ENCODE measurements at regions not wholly inside any gene's neighbourhood (a gene's known extent, or its start where the extent isn't known, plus 50 kb on each side); places are given as distances from the start of the nearest gene placed in this dataset.

DNA sequence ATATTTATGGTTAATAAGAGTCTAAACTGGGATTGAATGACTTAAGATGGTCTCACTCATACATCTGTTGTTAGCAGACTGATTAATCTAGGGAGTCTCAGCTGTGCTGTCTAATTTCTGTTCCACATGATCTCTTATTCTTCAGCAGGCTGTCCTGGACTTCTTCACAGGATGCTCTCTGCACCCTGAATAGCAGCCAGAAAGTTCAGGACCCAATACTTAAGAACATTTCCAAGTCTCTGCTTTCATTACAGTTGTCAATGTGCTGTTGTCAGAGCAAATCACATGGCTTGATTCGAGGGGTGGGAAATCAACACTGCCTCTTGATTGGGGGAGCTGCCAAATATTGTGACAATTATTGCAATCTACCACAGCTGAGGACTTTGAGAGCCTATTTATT, 627.1 kb upstream of the SLC8A1 start:
- no peak for DNase-seq

- no peak for DNase-seq
These were observed 632.4 kb upstream of the SLC8A1 start for GRCh38 chr2:41084321-41084720.

- DNase-seq, result no peak
These were observed 636.1 kb upstream of the SLC8A1 start for GRCh38 chr2:41087946-41088345.

GRCh38 chr2:41101281-41101680, 649.4 kb upstream of the SLC8A1 start:
- no peak for DNase-seq

DNA sequence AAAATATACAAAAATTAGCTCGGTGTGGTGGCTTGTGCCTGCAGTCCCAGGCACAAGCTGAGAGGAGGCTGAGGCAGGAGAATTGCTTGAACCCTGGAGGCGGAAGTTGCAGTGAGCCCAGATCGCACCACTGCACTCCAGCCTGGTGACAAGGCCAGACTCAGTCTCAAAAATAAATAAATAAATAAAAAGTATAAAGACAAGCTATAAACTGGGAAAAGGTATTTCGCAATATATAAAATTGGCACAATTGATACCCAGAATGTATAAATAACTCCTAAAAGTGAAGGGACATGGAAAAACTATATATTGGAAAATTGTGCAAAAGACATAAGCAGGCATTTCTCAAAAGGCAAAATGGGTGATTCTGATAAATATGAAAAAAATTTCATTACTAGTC, 657.9 kb upstream of the SLC8A1 start:
- DNase-seq, result no peak

DNA sequence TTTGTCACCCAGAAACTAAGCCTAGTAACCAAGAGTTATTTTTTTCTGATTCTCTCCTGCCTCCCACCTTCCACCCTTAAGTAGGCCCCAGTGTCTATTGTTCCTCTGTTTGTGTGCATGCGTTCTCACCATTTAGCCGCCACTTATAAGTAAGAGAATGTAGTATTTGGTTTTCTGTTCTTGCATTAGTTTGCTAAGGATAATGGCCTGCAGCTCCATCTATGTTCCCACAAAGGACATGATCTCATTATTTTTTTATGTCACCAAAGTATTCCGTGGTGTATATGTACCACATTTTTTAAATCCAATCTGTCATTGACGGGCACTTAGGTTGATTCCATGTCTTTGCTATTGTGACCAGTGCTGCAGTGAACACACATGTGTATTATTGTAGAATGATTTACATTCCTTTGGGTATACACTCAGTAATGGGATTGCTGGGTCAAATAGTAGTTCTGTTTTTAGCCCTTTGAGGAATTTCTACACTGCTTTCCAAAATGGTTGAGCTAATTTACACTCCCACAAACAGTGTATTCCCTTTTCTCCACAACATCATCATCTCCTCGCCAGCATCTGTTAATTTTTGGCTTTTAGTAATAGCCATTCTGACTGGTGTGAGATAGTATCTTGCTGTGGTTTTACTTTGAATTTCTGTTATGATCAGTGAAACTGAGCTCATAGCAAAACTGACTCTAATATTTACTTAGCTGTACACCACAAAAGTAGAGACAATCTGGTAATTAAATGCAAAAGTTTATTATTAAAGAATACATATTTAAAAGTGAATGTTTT, 660.1 kb upstream of the SLC8A1 start:
- DNase-seq, result no peak

- DNase-seq, result no peak
These were observed 664.4 kb upstream of the SLC8A1 start for GRCh38 chr2:41116106-41116797.

DNA sequence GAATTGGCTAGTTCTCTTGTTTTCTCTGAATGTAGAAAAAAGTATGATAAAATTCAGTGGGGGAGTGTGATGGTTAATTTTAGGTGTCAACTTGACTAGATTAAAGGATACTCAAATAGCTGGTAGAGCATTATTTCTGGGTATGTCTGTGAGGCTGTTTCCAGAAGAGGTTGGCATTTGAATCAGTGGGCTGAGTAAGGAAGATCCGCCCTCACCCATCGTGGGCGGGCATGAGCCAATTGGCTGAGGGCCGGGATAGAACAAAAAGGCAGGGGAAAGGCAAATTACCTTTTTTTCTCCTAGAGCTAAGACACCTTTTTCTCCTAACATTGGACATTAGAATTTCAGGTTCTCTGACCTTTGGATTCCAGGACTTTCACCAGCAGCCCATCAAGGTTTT, 667.6 kb upstream of the SLC8A1 start:
- DNase-seq, result no peak

DNA sequence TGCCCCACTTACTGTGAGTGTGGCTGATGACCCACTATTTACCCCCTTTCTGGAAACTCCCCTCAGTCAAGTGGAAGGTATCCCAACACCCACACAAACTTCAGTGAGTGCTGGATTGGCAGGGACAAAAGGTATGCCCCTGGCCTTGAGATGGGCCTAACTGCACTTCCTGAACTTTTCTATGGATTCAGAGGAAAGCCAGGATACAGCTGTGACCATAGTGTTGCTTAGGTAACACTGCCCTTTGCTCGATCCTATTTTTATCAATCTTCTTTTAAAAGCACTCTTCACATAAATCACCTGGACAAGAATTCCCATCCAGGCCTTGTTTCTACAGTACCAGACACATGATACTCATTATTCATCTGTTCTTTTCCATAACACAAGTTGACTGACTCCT, 671.5 kb upstream of the SLC8A1 start:
- DNase-seq, result no peak

DNA sequence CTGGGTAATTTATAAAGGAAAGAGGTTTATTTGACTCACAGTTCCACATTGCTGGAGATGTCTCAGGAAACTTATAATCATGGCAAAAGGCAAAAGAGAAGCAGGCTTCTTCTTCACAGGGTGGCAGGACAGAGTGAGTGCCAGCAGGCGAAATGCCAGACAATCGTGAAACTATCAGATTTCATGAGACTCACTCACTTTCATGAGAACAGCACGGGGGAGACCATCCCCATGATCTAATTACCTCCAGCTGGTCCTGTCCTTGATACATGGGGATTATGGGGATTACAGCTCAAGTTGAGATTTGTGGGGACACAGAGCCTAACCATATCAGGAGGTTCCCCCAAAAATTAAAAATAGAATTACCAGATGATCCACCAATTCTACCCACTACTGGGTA, 675.5 kb upstream of the SLC8A1 start:
- no peak for DNase-seq

DNA sequence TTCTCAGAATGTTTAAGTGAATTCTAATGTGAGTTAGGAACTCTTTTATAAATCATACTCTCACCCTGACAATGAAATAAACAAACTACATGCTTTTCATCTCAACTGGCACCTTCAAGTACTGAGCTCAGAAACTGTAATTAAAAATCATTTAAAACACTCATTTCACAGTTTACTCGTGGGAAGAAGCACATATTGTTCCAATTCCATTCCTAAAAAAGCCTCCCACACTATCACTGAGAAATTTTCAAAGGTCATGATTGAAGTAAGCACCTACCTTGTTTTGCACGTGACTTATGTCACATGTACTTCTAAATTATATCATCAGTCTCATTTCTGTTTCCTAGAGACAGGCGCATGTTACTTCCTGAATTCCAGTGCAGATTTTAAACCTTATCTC, 678.1 kb upstream of the SLC8A1 start:
- DNase-seq, result no peak

DNA sequence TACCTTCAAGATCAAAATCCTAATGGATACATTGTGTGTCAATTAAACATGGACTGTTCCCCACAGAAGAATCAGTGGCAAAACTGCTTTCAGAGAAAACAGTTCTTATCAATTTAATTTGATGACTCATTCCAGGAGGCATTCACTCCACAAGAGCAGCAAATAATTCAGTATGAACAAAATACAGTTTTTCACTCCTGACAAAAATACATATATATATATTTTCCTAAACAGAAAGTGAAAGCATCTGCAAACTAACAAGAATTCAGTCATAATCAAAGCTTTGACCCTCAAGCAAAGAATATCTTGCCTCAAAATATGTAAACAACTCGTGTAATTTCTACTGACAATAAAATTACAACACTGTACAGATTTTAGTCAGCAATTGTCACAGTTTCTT, 685.1 kb upstream of the SLC8A1 start:
- DNase-seq, result no peak

- no peak for DNase-seq
These were observed 689.4 kb upstream of the SLC8A1 start for GRCh38 chr2:41141146-41141791.

DNA sequence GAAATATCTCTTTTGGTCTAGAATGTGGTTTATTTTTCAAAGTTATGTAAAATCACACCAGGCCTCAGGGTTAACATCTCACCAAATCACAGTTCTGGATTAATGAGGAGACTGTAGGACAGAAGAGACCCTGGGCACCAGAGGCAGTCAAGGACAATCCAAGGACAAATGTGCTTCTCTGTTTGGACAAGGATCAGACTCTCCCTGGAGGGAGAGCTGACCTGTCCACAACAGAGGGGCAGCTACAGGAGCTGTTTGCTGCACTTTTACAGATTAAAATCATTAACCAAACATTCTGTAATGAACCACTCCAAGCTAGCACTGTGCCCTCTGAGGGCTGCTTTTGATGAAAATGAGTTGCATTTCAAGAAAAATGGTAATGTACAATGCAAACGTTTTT, 690.6 kb upstream of the SLC8A1 start:
- DNase-seq, result no peak

DNA sequence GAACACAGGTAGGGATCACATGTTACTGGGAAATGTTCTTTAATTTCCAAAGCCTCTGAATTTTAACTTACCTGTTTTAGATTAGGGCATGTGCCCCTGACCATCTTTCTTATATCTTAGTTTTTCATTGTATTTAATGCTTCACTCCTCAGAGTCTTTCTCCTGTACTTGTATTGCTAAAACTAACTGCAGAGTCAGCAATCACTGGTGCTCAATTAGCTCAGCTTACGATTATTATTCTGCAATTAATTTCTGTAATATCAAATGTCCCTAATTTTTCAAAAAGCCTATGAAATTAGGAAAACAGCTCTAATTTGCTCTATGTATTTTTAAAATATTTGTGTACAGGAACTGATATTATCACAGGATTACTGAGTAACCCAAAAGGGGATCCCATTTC, 693.2 kb upstream of the SLC8A1 start:
- no peak for DNase-seq

- no peak for DNase-seq
These were observed 697.2 kb upstream of the SLC8A1 start for GRCh38 chr2:41149054-41149453.

DNA sequence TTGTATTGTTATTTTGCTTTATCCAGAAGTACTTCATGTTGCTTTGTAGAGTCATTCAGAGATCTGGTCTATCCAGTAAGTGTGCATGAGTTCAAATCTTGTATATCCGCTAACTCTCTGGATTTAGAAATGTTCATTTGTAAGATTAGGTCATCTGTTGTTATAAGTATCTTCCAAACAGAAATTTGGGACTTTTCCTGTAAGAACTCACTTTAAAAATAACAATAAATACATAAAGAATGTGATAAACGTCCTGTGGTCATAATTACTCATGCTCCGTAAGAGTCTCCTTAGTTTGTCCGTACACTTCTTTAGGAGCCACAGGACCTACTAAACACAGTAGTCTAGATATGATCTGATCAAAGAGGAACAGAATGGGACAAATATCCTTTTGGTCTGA, 699.9 kb upstream of the SLC8A1 start:
- DNase-seq, result no peak

GRCh38 chr2:41152318-41152717, 700.4 kb upstream of the SLC8A1 start:
- DNase-seq, result no peak

GRCh38 chr2:41160439-41160838, 708.5 kb upstream of the SLC8A1 start:
- DNase-seq, result no peak

DNA sequence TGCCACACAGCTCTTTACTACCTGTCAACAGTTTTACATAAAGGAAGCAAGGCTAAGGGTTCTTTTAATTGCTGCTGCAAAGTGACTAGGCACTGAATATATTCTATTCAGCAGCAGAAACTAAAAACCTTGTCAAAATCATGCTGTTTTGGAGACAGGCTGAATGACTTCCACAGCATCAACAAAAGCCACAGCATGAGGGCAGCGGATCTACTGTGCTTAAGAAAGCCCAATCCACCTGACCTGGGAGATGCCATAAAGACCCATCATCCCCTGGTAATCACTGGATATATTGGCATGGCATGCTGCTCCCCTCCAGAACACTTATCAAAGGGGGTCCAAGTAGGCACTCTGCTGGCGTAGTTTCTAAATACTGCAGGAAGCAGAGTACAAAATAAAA, 715.1 kb upstream of the SLC8A1 start:
- no peak for DNase-seq

- DNase-seq, result no peak
These were observed 717.9 kb upstream of the SLC8A1 start for GRCh38 chr2:41169744-41170143.

DNA sequence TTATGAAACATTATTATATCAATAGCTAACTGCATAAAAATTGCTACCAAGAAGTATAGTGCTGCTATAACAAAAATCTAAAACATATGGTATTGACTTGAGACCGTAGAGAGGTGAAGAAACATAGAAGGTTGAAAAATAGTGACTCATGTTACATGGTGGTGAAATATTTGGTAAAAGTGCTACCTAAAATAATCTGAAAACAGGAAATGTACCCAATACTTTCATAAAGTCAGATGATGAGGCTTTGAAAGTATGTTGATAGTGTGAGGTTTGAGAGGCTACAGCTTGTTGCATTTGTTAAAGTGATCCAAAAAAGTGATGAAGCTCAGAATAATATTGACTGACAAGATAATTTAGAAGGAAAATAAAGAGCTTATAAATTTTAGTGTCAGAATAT, 718.7 kb upstream of the SLC8A1 start:
- no peak for DNase-seq

DNA sequence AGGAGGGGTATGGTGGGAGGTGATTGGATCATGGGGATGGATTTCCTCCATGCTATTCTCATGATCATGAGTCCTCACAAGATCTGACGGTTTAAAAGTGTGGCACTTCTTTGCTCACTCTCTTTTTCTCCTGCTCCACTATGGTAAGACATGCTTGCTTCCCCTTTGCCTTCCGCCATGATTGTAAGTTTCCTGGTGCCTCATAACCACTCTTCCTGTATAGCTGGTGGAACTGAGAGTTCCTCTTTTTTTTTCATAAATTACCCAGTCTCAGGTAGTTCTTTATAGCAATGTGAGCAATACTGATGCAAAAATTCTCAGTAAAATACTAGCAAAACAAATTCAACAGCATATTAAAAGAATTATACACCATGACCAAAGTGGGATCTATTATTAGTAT, 728.5 kb upstream of the SLC8A1 start:
- DNase-seq, result no peak

DNA sequence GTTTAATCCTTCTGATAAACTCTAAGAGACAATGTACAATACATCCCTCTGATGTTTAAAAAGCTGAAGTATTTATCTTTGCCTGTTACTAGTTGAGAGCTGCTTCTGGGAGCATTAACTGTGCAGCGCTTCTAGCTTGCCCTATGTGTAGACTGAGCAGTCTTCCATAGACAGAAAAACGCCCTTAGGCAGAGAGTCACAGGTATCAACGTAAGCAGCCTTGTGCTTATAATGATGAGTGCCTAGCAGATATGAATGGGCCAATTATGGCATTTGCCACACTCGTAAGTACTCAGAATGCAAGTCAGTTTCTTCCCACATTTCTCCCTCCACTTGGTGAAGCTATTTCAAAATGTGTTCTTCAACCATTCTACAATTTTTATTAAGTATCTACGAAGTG, 731.1 kb upstream of the SLC8A1 start:
- no peak for DNase-seq
